ENCODE measurements at regions not wholly inside any gene's neighbourhood (a gene's known extent, or its start where the extent isn't known, plus 50 kb on each side); places are given as distances from the start of the nearest gene placed in this dataset.

- DNase-seq, result no peak
Observed at GRCh38 chr3:187618722-187619121, 51.5 kb downstream of the SST start.

GRCh38 chr3:187617213-187617612 is 53.0 kb downstream of the SST start:
- no peak for DNase-seq

GRCh38 chr3:187616307-187616972 is 53.8 kb downstream of the SST start:
- DNase-seq, result peak; percentile 3 to 31

GRCh38 chr3:187615630-187616029 is 54.6 kb downstream of the SST start:
- DNase-seq, result no peak

- no peak for DNase-seq
Observed at GRCh38 chr3:187612656-187613055, 57.5 kb downstream of the SST start.

GRCh38 chr3:187610981-187611511 is 59.1 kb downstream of the SST start:
- no peak for DNase-seq

- DNase-seq, result no peak
Observed at GRCh38 chr3:187594272-187594671, 75.9 kb downstream of the SST start.

- DNase-seq, result no peak
Observed at GRCh38 chr3:187593451-187593850, 76.7 kb downstream of the SST start.

GRCh38 chr3:187590861-187591576 is 79.2 kb downstream of the SST start:
- DNase-seq, result no peak

GRCh38 chr3:187587076-187587475 is 83.1 kb downstream of the SST start:
- DNase-seq, result no peak

- no peak for DNase-seq
Observed at GRCh38 chr3:187586226-187586625, 84.0 kb downstream of the SST start.

GRCh38 chr3:187572441-187572840 is 97.8 kb downstream of the SST start:
- DNase-seq, result no peak

GRCh38 chr3:187571701-187572100 is 98.5 kb downstream of the SST start:
- no peak for DNase-seq

- DNase-seq, result no peak
Observed at GRCh38 chr3:187570776-187571175, 99.4 kb downstream of the SST start.

- no peak for DNase-seq
Observed at GRCh38 chr3:187568171-187568570, 102.0 kb downstream of the SST start.

- DNase-seq, result no peak
Observed at GRCh38 chr3:187567661-187568121, 102.5 kb downstream of the SST start.

- no peak for DNase-seq
Observed at GRCh38 chr3:187567021-187567420, 103.2 kb downstream of the SST start.

GRCh38 chr3:187565701-187566100 is 104.5 kb downstream of the SST start:
- no peak for DNase-seq

- no peak for DNase-seq
Observed at GRCh38 chr3:187558990-187559389, 111.2 kb downstream of the SST start.

- no peak for DNase-seq
Observed at GRCh38 chr3:187551416-187551815, 118.8 kb downstream of the SST start.

- no peak for DNase-seq
Observed at GRCh38 chr3:187550446-187550845, 119.7 kb downstream of the SST start.

GRCh38 chr3:187545366-187545765 is 124.8 kb downstream of the SST start:
- DNase-seq, result no peak

- DNase-seq, result no peak
Observed at GRCh38 chr3:187544326-187544725, 125.9 kb downstream of the SST start.

- no peak for DNase-seq
Observed at GRCh38 chr3:187540847-187541246, 129.3 kb downstream of the SST start.

All from SW 1271 (cell line).